K562 (cell line): ENCODE measurements at regions not wholly inside any gene's neighbourhood (a gene's known extent, or its start where the extent isn't known, plus 50 kb on each side); places are given as distances from the start of the nearest gene placed in this dataset.

Source experiments
- ATAC-seq: fragments of 200-7000 bp; cut with Tn5 transposase; 3 replicates; pipeline ENCODE4 v1.9.1; 2020; ENCODE audit warnings: moderate library complexity
- BruUV-seq: library from RNA; stranded (reverse); fragments of 400-500 nt; replicated peaks from 2 replicates; lab custom pipeline; 2021; lab: Mats Ljungman, UMichigan
- CTCF ChIA-PET: fragments of 300-600 bp; formaldehyde crosslinking; extraction: SDS; loops from one replicate; lab custom pipeline; 2021; ENCODE audit warnings: low intra/inter-chr PET ratio; lab: Yijun Ruan, JAX
- POLR2A ChIA-PET: fragments of 300-600, 350-650 bp; sonication (Branson Sonifier 250); formaldehyde crosslinking; extraction: SDS; loops from one replicate; lab custom pipeline; 2021; ENCODE audit warnings: antibody characterized with exemption, inconsistent platforms; lab: Yijun Ruan, JAX
- DNase-seq, 4 experiments: peaks; one replicate each; pipeline versions ENCODE4 v3.0.0 to v3.0.0-alpha.2; 2011 to 2018; ENCODE audit warnings: low spot score in 3 of 4, mixed read lengths in 3 of 4; ENCODE audit errors: extremely low read depth in 1 of 4
- FAIRE-seq: peaks from 2 replicates; lab custom pipeline; 2011; peaks lifted over from hg19 to GRCh38; lab: Jason Lieb, UNC
- H2AFZ ChIP-seq: 2 replicates; pipeline ENCODE4 v1.6.0; 2011; ENCODE audit warnings: low read depth, low read length, control low read depth, inconsistent platforms
- H3K27ac ChIP-seq: fragments of 200-600 bp; 3 replicates; pipeline ENCODE4 v1.8.0; 2011; ENCODE audit warnings: low read depth, mild to moderate bottlenecking, control low read depth, inconsistent platforms, low read length, moderate library complexity, mixed read lengths; ENCODE audit errors: extremely low read depth
- H3K27me3 ChIP-seq, 2 experiments: fragments of 300-600 bp in 1 of 2; 2 replicates in 1 of 2; 3 replicates in 1 of 2; pipeline versions ENCODE4 v1.6.0 to v1.8.0; 2011; ENCODE audit warnings: inconsistent platforms in 2 of 2, low read length in 2 of 2, mild to moderate bottlenecking in 1 of 2, mixed read lengths in 1 of 2, moderate library complexity in 1 of 2; ENCODE audit not compliant: control insufficient read depth in 2 of 2, insufficient read depth in 2 of 2
- H3K36me3 ChIP-seq: fragments of 300-600 bp; 3 replicates; pipeline ENCODE4 v1.8.0; 2011; ENCODE audit warnings: mild to moderate bottlenecking, low read length, inconsistent platforms; ENCODE audit not compliant: control insufficient read depth, insufficient read depth
- H3K4me1 ChIP-seq, 2 experiments: fragments of 200-600 bp in 1 of 2; replicated peaks in 1 of 2; 2 replicates in 1 of 2; 3 replicates in 1 of 2; pipeline versions ENCODE4 v1.5.1 to v1.8.0; 2011; ENCODE audit warnings: inconsistent platforms in 2 of 2, low read length in 2 of 2, mild to moderate bottlenecking in 1 of 2, mixed read lengths in 1 of 2, moderate library complexity in 1 of 2; ENCODE audit not compliant: control insufficient read depth in 2 of 2, insufficient read depth in 2 of 2
- H3K4me2 ChIP-seq: 2 replicates; pipeline ENCODE4 v1.6.1; 2011; ENCODE audit warnings: low read length, control low read depth, inconsistent platforms, mixed read lengths; ENCODE audit not compliant: insufficient read depth
- H3K4me3 ChIP-seq: fragments of 200-600 bp; sonication (generic), shearing (Covaris generic); 2 replicates; pipeline ENCODE4 v1.5.1; 2016; ENCODE audit warnings: control low read depth, inconsistent platforms
- H3K79me2 ChIP-seq: fragments of 200-600 bp; 3 replicates; pipeline ENCODE4 v1.8.0; 2011; ENCODE audit warnings: low read length, inconsistent platforms; ENCODE audit not compliant: control insufficient read depth, insufficient read depth
- H3K9ac ChIP-seq, 2 experiments: 2 replicates each; pipeline versions ENCODE4 v1.6.0 to v1.6.1; 2011; ENCODE audit warnings: low read depth in 2 of 2, low read length in 2 of 2, control low read depth in 1 of 2, inconsistent platforms in 1 of 2, mild to moderate bottlenecking in 1 of 2, mixed read lengths in 1 of 2; ENCODE audit not compliant: insufficient read depth in 1 of 2
- H3K9me1 ChIP-seq: one replicate; pipeline ENCODE4 v1.6.0; 2011; ENCODE audit warnings: inconsistent platforms, mild to moderate bottlenecking, low read length, moderate library complexity; ENCODE audit not compliant: control insufficient read depth, insufficient read depth
- H3K9me3 ChIP-seq: replicated peaks from 2 replicates; pipeline ENCODE4 v1.5.1; 2011; ENCODE audit warnings: low read depth, low read length, inconsistent platforms; ENCODE audit not compliant: control insufficient read depth, insufficient read depth
- H4K20me1 ChIP-seq: replicated peaks from 2 replicates; pipeline ENCODE4 v1.6.1; 2011; ENCODE audit warnings: low read length, inconsistent platforms, mixed read lengths; ENCODE audit not compliant: control insufficient read depth, insufficient read depth
- CCNT2 ChIP-seq: IDR thresholded peaks from 2 replicates; pipeline ENCODE4 v1.6.1; 2011; ENCODE audit warnings: borderline replicate concordance, low read depth, mild to moderate bottlenecking, moderate library complexity, mixed read lengths, low read length; ENCODE audit not compliant: insufficient read length; ENCODE audit errors: extremely low read depth
- KAT7 ChIP-seq: sonication (generic); formaldehyde crosslinking; IDR thresholded peaks from 2 replicates; pipeline ENCODE4 v1.8.0; 2022; ENCODE audit warnings: missing genetic modification reagents, mild to moderate bottlenecking, borderline replicate concordance
- NFXL1 ChIP-seq: fragments of 450-650 bp; formaldehyde crosslinking; IDR thresholded peaks from 2 replicates; pipeline ENCODE4 v1.4.0; 2021; ENCODE audit warnings: mild to moderate bottlenecking
- TAF9B ChIP-seq: fragments of 450-650 bp; IDR thresholded peaks from 2 replicates; pipeline ENCODE4 v1.6.1; 2018; ENCODE audit warnings: mild to moderate bottlenecking; ENCODE audit not compliant: partially characterized antibody
- TCF7L2 ChIP-seq: fragments of 150-350 bp; IDR thresholded peaks from 2 replicates; pipeline ENCODE4 v1.6.1; 2016; ENCODE audit warnings: low read depth, mild to moderate bottlenecking, low read length, moderate library complexity
- ZBED1 ChIP-seq: IDR thresholded peaks from 2 replicates; pipeline ENCODE4 v1.6.1; 2014
- ZBTB34 ChIP-seq: fragments of 250-450 bp; sonication (Bioruptor Pico); IDR thresholded peaks from 2 replicates; pipeline ENCODE4 v1.8.0; 2021; ENCODE audit warnings: mild to moderate bottlenecking, moderate library complexity
- ZNF12 ChIP-seq: sonication (generic); formaldehyde crosslinking; IDR thresholded peaks from 2 replicates; pipeline ENCODE4 v1.4.0; 2020; ENCODE audit warnings: mild to moderate bottlenecking, missing genetic modification reagents
- ZNF197 ChIP-seq: fragments of 200-800 bp; sonication (Bioruptor generic); IDR thresholded peaks from 2 replicates; pipeline ENCODE4 v1.6.1; 2016; ENCODE audit warnings: low read depth, missing genetic modification characterization, missing compliant biosample characterization
- ZNF318 ChIP-seq, 2 experiments: fragments of 450-650 bp; IDR thresholded peaks; 2 replicates each; pipeline ENCODE4 v1.6.1; 2016; ENCODE audit warnings: mild to moderate bottlenecking in 2 of 2, borderline replicate concordance in 1 of 2, low read depth in 1 of 2, moderate library complexity in 1 of 2
- ZNF445 ChIP-seq: fragments of 250-450 bp; sonication (Bioruptor Pico); IDR thresholded peaks from 2 replicates; pipeline ENCODE4 v1.4.0; 2020; ENCODE audit warnings: low read depth, mild to moderate bottlenecking, moderate library complexity
- ZNF740 ChIP-seq, 3 experiments: fragments of 200-800 bp in 1 of 3; sonication (Bioruptor generic) in 1 of 3; sonication (generic) in 1 of 3; formaldehyde crosslinking in 1 of 3; IDR thresholded peaks; 2 replicates each; pipeline versions ENCODE4 v1.6.1 to v1.8.0; 2016 to 2022; ENCODE audit warnings: mild to moderate bottlenecking in 2 of 3, missing compliant biosample characterization in 2 of 3, missing genetic modification characterization in 2 of 3, missing genetic modification reagents in 1 of 3
- WGBS: fragments of 100-300 bp; shearing (Covaris generic); methylation state at CpG from one replicate; pipeline ENCODE4 v1.1.6; 2016; ENCODE audit warnings: low coverage, mixed read lengths; ENCODE audit not compliant: insufficient coverage; ENCODE audit errors: missing lambda C conversion rate; 5-methylcytosine and 5-hydroxymethylcytosine counted together
- in situ Hi-C: fragments of 300-500 bp; cut with MboI; formaldehyde crosslinking; loops from 4 replicates; pipeline ENCODE4 v1.15.0; 2018; ENCODE audit warnings: inconsistent platforms, mixed read lengths
- intact Hi-C: fragments of 100-400 bp; cut with micrococcal nuclease; formaldehyde crosslinking; loops from 2 replicates; pipeline ENCODE4 v1.14.2; 2022

- no peaks in the 10 kb centered on the region for H3K27me3 ChIP-seq
- no peak overlapping the region for H2AFZ ChIP-seq
- no peaks in the 10 kb centered on the region for H3K79me2 ChIP-seq
- H3K4me2 ChIP-seq: no peak overlapping the region
- POLR2A ChIA-PET: no interaction called here
- 30% methylated on average over 1 of the region's 1 CpG for WGBS
- FAIRE-seq (no peak), ATAC-seq (no peak), DNase-seq (no peak)
- TF ChIP-seq ZNF12 (no peak), ZBED1 (no peak), TAF9B (no peak), NFXL1 (CRISPR knock-in tag) (no peak), CCNT2 (no peak), ZBTB34 (no peak), TCF7L2 (no peak), ZNF197 (CRISPR knock-in tag) (no peak), ZNF318 (IDR thresholded peaks at IDR 0.05; ENCODE audit: borderline replicate concordance in 1 of 2, low read depth in 1 of 2) (no peak), ZNF445 (CRISPR knock-in tag) (no peak), ZNF740 (CRISPR knock-in tag; IDR thresholded peaks at IDR 0.05) (no peak), ZNF740 (tag; IDR thresholded peaks at IDR 0.05) (no peak), KAT7 (CRISPR knock-in tag) (no peak)
- H3K9ac ChIP-seq: no peak overlapping the region
- H3K9me3 ChIP-seq: no peaks in the 10 kb centered on the region
- H3K4me1 ChIP-seq: no peaks in the 10 kb centered on the region
- no peaks in the 10 kb centered on the region for H3K9me1 ChIP-seq
- H3K27ac ChIP-seq: no peak overlapping the region
- H3K4me3 ChIP-seq: no peak overlapping the region
- no TSS peak for BruUV-seq
- intact Hi-C loops: no loop called here
- in situ Hi-C loops: no loop called here
- no peaks in the 10 kb centered on the region for H3K36me3 ChIP-seq
- H4K20me1 ChIP-seq: no peaks in the 10 kb centered on the region
- CTCF ChIA-PET: no interaction called here
These were observed 330.1 kb upstream of the PRICKLE1 start for GRCh38 chr12:42919691-42920090.
